GM12865 (cell line): ENCODE measurements at regions not wholly inside any gene's neighbourhood (a gene's known extent, or its start where the extent isn't known, plus 50 kb on each side); places are given as distances from the start of the nearest gene placed in this dataset.

Source experiments
- DNase-seq: peaks from one replicate; pipeline ENCODE4 v3.0.0; 2010; ENCODE audit warnings: low read depth
- H3K4me3 ChIP-seq: 2 replicates; pipeline ENCODE4 v1.5.1; 2011; ENCODE audit warnings: mild to moderate bottlenecking, low read depth, low read length, control low read depth
- CTCF ChIP-seq: IDR thresholded peaks from 2 replicates; pipeline ENCODE4 v1.5.1; 2011; ENCODE audit warnings: low read length, control low read depth, low read depth, inconsistent platforms; ENCODE audit not compliant: insufficient read depth; ENCODE audit errors: missing control alignments

GRCh38 chr6:40340957-40341356, 246.2 kb downstream of the LRFN2 start:
- no peak for TF ChIP-seq CTCF
- H3K4me3 ChIP-seq = no peak overlapping the region
- no peak for DNase-seq

GRCh38 chr6:40340196-40340595, 247.0 kb downstream of the LRFN2 start:
- DNase-seq = no peak
- H3K4me3 ChIP-seq = no peak overlapping the region
- no peak for TF ChIP-seq CTCF

- no peak overlapping the region for H3K4me3 ChIP-seq
- DNase-seq = no peak
- TF ChIP-seq CTCF = no peak
Measured at GRCh38 chr6:40338306-40338705, 248.9 kb downstream of the LRFN2 start.

- TF ChIP-seq CTCF = no peak
- H3K4me3 ChIP-seq = no peak overlapping the region
- DNase-seq = no peak
Measured at GRCh38 chr6:40336940-40337760, 250.0 kb downstream of the LRFN2 start.

- no peak for TF ChIP-seq CTCF
- DNase-seq = no peak
- H3K4me3 ChIP-seq = no peak overlapping the region
Measured at GRCh38 chr6:40336296-40336695, 250.9 kb downstream of the LRFN2 start.

GRCh38 chr6:40334496-40335270, 252.5 kb downstream of the LRFN2 start:
- TF ChIP-seq CTCF = no peak
- no peak for DNase-seq
- no peak overlapping the region for H3K4me3 ChIP-seq
